Stimulated activated CD4-positive, alpha-beta T cell treated with anti-CD3 and anti-CD28 coated beads, Interleukin-2, amount 100 ng/mL, for 48 hours (primary cell): ENCODE measurements at regions not wholly inside any gene's neighbourhood (a gene's known extent, or its start where the extent isn't known, plus 50 kb on each side); places are given as distances from the start of the nearest gene placed in this dataset.
A peak's percentile ranks its signal among the peaks of the same experiment; 100 is the strongest.

Experiments used
- DNase-seq, 2 donors: peaks; one replicate each; pipeline ENCODE4 v3.0.0-alpha.2; 2020

- no peak for DNase-seq
Observed at GRCh38 chr12:126648074-126648473, 1582.8 kb downstream of the AACS start.

DNA sequence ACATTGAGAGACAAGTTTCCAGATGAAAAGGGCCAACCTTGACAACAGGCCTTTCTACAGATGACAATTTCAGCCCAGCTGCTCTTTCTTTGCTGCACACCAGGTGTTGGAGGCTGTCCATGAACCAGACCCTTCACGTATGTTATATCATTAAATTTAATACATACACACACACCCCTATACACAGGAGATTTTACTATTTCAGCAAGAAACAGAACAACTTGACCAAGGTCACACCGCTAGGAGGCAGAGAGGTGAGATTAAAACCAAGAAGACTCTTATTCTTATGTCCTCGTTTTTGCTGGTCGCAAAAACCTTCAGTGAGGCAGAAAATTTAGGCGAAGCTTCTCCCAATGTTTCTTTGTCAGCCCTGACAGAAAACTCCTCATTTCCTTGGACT is 1585.9 kb downstream of the AACS start:
- no peak for DNase-seq

DNA sequence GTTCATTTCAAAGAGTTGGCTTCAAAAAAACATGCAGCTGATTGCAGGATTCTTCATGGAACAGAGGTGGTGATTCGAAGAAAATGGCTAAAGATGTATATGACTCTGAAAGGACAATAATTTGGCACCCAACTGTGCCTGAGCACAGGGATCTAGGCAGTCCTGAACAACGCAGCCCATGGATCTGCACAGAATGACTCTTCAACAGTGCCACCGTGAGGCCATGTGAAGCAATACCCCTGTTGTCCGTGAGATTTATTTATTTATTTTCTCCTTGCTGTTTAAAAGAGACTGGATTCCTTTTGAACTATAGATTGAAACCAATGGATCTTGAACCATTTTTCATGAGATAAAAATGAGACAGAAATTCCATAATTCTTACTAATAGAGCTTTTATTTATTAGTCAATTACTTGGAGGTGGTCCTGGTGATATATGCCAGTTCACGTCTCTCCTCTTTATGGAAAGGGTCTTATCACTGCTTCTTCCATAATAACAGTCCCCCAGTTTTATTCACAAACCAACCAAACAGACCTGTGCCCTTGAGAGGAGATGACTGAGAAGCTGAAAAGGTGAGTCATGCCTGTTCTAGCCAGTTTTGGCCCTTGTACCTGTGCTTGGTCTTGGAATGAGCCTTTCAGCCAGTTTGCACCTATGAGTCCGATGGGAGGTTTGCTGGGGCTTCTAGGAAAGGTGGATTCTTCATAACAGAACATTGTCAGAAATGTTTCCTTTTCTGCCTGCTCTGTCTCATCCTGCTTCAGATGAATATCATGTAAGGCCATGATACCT is 1598.3 kb downstream of the AACS start:
- DNase-seq: peak in 1 of 2 donors; percentile 18

GRCh38 chr12:126667339-126667738 is 1599.6 kb upstream of the TMEM132C start:
- no peak for DNase-seq

GRCh38 chr12:126668538-126668937 is 1598.4 kb upstream of the TMEM132C start:
- DNase-seq: no peak

- DNase-seq: no peak
Observed at GRCh38 chr12:126668961-126669360, 1598.0 kb upstream of the TMEM132C start.

DNA sequence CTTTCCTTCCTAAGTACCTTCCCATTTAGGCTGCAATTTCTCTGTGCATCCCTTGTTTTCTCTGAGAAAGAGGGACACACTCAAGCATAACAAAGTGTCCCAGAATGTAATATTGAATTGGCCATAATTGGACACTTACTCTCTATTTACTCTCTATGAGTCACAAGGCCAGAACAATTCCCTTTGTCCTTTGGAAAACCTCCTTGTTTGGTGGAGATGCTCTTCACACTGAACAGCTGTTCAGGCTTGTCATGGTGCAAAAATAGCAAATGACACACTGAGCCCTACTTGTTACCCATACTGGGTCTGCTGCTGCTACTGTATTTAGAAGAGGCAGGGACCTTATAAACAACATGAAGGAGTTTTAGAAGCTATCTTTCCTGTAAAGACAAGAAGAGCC is 1590.5 kb upstream of the TMEM132C start:
- no peak for DNase-seq

DNA sequence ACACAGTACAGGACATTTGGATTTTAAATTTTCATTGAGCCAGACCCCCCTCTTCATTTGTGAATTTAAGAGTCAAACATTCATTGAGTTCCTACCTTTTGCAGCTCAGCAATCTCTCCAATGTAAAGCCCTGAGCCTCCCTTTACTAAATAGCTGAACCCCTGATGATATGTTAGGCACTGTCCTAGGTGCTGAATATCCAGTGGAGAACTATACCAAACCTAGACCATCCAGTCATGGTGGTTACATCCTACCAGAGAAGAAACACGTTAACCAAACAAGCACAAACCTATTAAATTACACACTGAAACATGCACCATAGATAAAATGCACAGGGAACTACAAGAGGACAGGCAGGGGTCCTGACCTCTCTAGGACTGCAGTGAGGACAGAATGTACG is 1585.3 kb upstream of the TMEM132C start:
- no peak for DNase-seq

GRCh38 chr12:126684703-126685102 is 1582.3 kb upstream of the TMEM132C start:
- DNase-seq: no peak

GRCh38 chr12:126685636-126686035 is 1581.3 kb upstream of the TMEM132C start:
- no peak for DNase-seq

DNA sequence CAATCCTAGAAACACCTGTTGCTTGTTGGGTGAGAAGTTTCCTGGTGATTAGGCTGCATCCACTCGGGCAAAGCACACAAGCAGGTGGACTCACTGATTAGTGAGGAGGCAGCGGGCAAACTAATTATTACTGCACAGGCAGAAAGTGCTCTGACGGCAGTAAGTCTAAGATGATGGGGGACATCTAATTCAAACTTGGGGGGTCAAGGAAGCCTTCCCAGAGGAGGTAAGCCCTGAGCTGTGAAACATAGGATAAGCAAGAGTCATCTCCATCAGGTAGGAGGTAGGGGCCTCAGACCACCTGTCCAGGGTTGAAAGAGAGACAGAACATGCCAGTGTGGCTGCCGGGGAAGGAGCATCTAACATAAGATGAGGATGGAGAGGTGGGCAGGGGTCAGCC is 1578.4 kb upstream of the TMEM132C start:
- no peak for DNase-seq

GRCh38 chr12:126700096-126700495 is 1566.9 kb upstream of the TMEM132C start:
- DNase-seq: no peak

DNA sequence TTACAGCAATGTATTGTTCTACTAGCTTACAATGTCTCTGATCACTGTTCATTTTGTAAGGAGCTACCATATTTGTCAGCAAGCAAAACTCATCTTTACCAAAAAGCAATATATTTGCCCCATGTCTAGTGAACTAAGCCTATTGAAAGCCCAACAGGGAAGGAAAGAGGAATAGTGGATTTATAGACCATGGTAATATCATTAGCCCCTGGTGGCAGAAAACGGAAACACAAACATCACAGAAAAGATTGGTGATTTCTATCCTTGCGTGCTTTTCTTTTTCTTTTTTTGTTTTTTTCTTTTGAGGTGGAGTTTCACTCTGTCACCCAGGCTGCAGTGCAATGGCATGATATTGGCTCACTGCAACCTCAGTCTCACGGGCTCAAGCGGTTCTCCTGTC is 1562.4 kb upstream of the TMEM132C start:
- DNase-seq: no peak

DNA sequence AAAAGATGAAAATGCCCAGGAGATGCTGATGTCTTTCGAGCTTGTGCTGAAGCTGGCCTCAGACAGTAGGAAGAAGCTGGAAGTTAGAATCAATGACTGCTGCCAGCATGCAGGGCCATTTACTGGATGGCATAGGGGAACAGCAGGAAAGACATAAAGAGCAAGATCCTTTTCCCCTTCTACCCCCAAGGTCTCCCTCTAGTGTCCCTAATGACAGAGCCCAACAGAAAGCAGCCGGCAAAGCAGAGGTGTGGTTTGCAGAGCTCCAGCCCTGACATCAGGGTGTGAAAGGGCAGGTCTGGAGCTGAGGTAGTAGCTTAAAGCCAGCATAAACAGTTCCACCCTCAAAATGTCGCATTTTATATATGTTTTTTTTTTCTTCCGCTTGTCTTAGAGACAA is 1560.7 kb upstream of the TMEM132C start:
- DNase-seq: no peak

- no peak for DNase-seq
Observed at GRCh38 chr12:126708492-126708896, 1558.5 kb upstream of the TMEM132C start.

DNA sequence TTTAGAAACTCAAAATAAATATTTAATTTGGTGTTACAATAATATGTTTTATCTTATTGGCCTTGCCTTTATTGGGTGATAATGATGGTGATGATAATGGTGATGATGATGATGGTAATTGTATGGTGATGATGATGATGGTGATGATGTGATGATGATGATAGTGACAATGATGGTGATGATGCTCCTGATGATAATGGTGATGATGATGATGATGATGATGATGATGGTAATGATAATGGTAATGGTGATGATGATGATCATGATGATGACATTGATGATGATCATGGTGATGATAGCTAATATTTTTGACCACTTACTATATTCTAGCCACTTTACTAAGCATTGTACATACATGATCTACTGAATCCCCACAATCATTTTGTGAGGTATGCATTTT is 1548.6 kb upstream of the TMEM132C start:
- no peak for DNase-seq

DNA sequence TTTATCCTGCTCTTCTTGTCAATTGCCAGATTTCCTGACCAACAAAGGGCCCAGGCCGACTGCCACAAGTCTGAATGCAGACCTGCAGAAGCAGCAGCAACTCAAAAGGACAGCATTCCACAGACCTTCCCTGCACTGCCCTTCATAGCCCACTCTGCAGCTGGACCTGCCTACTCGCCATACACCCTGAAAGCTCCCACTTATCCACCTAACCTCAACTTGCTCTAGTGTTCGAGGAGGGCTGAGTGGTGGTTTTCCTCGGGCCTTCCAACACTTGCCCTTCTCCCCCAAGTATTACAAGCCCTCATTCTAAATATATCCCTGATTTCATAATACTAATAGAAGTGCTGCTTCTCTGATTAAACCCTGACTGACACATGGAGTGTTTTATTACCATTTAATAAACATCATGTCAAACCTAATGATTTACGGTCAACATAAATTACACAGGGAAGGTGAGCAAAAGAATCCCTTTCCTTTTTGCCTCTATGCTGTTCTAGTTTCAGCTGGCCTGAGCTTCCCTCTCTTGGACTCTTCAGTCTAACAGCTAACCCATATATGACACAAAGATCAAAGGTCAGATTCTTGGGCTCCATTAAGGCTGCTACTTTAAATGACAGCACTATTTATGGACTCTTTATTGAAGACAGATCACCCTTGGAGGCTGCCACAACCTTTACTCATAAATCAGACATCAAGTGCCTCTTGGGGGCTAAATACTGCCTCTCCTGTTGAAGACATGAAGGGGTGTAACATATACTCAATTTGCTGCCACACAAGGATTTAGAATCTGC is 1546.9 kb upstream of the TMEM132C start:
- no peak for DNase-seq

DNA sequence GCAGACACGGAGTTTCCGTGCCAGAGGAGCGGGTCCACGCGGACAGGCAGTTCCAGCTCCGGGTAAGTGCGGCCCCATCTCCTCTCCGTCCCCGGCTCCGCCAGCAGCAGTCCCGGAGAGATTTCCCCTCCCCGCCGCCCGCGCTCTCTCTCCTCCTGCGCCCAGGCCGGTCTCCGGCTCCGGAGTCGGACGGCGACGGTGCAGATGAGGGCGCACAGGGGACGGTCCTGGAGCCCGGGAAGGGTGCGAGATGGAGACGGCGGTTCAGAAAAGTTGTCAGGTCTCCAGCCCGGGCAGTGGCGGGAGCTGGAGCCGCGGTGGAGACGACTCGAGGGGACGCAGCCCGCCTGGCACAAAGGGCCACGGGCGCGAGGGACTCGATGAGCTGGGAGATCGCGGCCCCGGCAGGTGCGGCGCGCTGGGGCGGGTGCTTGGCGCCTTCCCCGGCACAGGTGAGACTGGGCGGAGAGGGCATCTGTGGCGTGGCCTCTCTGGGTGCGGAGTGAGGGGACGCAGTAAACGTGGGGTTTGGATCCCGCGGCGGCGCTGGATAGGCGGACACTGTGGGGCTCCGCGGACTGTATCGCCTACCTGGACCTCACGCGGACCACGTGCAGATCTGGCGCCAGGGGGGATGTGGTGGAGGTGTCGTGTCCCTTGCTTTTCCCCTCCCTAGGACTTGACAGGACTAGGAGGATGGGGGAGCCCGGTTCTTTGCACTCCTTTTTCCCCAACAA is 1540.3 kb upstream of the TMEM132C start:
- DNase-seq: no peak

- no peak for DNase-seq
Observed at GRCh38 chr12:126727218-126728075, 1539.5 kb upstream of the TMEM132C start.

- DNase-seq: no peak
Observed at GRCh38 chr12:126734296-126734695, 1532.7 kb upstream of the TMEM132C start.

DNA sequence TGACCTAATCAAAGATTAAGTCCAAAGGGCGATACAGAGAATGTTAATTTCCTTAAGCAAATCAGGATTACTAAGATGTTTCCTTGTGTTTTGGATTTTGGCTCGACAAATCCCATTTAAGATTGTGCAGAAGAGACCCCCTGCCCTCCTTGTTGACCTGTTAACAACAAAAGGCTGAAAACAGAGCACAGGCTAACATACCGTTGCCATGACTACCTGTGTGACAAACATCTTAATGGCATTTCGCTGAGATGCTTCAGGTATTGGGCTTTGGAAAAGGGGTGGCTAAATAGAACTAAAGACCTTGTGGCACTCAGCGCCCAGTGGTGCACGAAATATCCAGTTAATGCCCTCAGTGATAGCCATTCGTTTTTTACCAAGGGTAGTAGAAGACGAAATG is 1532.3 kb upstream of the TMEM132C start:
- DNase-seq: no peak

DNA sequence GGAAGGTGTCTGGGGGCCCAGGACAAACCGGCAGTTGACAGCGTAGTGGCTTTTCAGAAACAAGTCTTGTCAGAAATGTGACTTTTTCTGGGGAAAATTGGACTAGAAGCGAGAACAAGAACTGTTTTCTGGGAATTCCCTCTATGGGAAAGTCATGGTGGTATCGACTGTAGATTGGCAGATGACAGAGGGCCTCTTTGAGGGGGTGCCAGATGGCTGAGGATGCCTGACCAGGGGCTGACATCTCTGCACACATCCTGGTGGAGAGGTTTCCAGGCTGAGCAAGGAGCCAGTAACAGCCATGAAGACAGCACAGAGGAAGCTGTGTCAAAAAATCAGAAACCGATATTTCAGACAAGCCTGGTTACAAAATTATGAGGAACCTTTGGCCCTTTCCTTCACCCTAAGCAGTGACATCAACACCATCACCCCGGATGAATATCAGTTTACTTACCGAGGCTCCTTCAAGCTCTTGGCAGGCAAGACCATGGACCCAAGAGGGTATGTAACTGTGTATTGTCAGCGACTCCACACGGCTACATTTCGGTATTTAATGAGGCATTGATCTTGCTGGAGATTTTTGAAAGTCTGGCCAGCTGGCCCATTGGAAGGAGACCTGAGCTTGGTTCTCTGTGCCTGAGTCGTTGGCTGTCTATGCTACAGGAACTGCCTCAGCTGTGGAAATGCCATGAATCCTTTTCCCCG is 1525.3 kb upstream of the TMEM132C start:
- no peak for DNase-seq
